ENCODE measurements at regions not wholly inside any gene's neighbourhood (a gene's known extent, or its start where the extent isn't known, plus 50 kb on each side); places are given as distances from the start of the nearest gene placed in this dataset.

- CTCF ChIA-PET: no interaction called here
- TF ChIP-seq CTCF (conservative IDR thresholded peaks at IDR 0.05; ENCODE audit: low read depth): no peak
Observed at GRCh38 chr18:39274535-39274934, 1708.9 kb upstream of the CELF4 start.

GRCh38 chr18:39272230-39272629, 1706.6 kb upstream of the CELF4 start:
- POLR2A ChIA-PET (ENCODE audit: low non-redundant PET): no interaction called here
- TF ChIP-seq CTCF (conservative IDR thresholded peaks at IDR 0.05; ENCODE audit: low read depth): no peak
- no peak overlapping the region for H3K27ac ChIP-seq
- CTCF ChIA-PET: interaction anchor here (0.6 kb wide), 1 partner anchor 1494 kb away, joined by 3 read pairs; no protein-coding TSS in a partner anchor
- no peak for DNase-seq (ENCODE audit: low spot score)

More at GRCh38 chr18:39274535-39274934, 1708.9 kb upstream of the CELF4 start:
- H3K27ac ChIP-seq: no peak overlapping the region
- POLR2A ChIA-PET (ENCODE audit: low non-redundant PET): no interaction called here
- no peak for DNase-seq (ENCODE audit: low spot score)

GRCh38 chr18:39271654-39272053, 1706.1 kb upstream of the CELF4 start:
- POLR2A ChIA-PET (ENCODE audit: low non-redundant PET): no interaction called here
- H3K27ac ChIP-seq: no peak overlapping the region
- TF ChIP-seq CTCF (conservative IDR thresholded peaks at IDR 0.05; ENCODE audit: low read depth): no peak
- no peak for DNase-seq (ENCODE audit: low spot score)
- CTCF ChIA-PET: no interaction called here

- TF ChIP-seq CTCF (conservative IDR thresholded peaks at IDR 0.05; ENCODE audit: low read depth): no peak
- POLR2A ChIA-PET (ENCODE audit: low non-redundant PET): no interaction called here
- CTCF ChIA-PET: no interaction called here
Observed at GRCh38 chr18:39260565-39260964, 1695.0 kb upstream of the CELF4 start.

GRCh38 chr18:39259736-39260135, 1694.1 kb upstream of the CELF4 start:
- POLR2A ChIA-PET (ENCODE audit: low non-redundant PET): no interaction called here
- no peak for TF ChIP-seq CTCF (conservative IDR thresholded peaks at IDR 0.05; ENCODE audit: low read depth)
- no peak for DNase-seq (ENCODE audit: low spot score)
- H3K27ac ChIP-seq: no peak overlapping the region
- CTCF ChIA-PET: no interaction called here

More at GRCh38 chr18:39260565-39260964, 1695.0 kb upstream of the CELF4 start:
- no peak overlapping the region for H3K27ac ChIP-seq
- no peak for DNase-seq (ENCODE audit: low spot score)

GRCh38 chr18:39244242-39244641, 1678.6 kb upstream of the CELF4 start:
- CTCF ChIA-PET: no interaction called here
- H3K27ac ChIP-seq: no peak overlapping the region
- no peak for DNase-seq (ENCODE audit: low spot score)
- TF ChIP-seq CTCF (conservative IDR thresholded peaks at IDR 0.05; ENCODE audit: low read depth): no peak
- POLR2A ChIA-PET (ENCODE audit: low non-redundant PET): no interaction called here

GRCh38 chr18:39241534-39241933, 1675.9 kb upstream of the CELF4 start:
- TF ChIP-seq CTCF (conservative IDR thresholded peaks at IDR 0.05; ENCODE audit: low read depth): no peak

More at GRCh38 chr18:39241534-39241933, 1675.9 kb upstream of the CELF4 start:
- CTCF ChIA-PET: no interaction called here
- H3K27ac ChIP-seq: no peak overlapping the region
- POLR2A ChIA-PET (ENCODE audit: low non-redundant PET): no interaction called here
- DNase-seq (ENCODE audit: low spot score): no peak

Measured in RWPE1 (cell line).